Esophagus muscularis mucosa (tissue), 3 donors: ENCODE measurements at regions not wholly inside any gene's neighbourhood (a gene's known extent, or its start where the extent isn't known, plus 50 kb on each side); places are given as distances from the start of the nearest gene placed in this dataset.

ENCODE experiments used
- CTCF ChIP-seq, 3 experiments: fragments of 200-600 bp in 2 of 3; fragments of 450-650 bp in 1 of 3; sonication (generic) in 2 of 3; IDR thresholded peaks; one replicate each; pipeline ENCODE4 v1.5.1; 2017 to 2019; ENCODE audit warnings: antibody characterized with exemption in 3 of 3, mild to moderate bottlenecking in 2 of 3, moderate library complexity in 1 of 3
- POLR2A ChIP-seq: fragments of 450-650 bp; IDR thresholded peaks from one replicate; pipeline ENCODE4 v1.6.1; 2017; ENCODE audit warnings: antibody characterized with exemption, moderate library complexity, mild to moderate bottlenecking, low read depth

GRCh38 chr3:22265403-22265802 lies 514.4 kb upstream of the ZNF385D start:
- TF ChIP-seq POLR2A (no peak), CTCF (IDR thresholded peaks at IDR 0.05) (no peak)
